GM10266 (cell line): ENCODE measurements at regions not wholly inside any gene's neighbourhood (a gene's known extent, or its start where the extent isn't known, plus 50 kb on each side); places are given as distances from the start of the nearest gene placed in this dataset.
A peak's percentile ranks its signal among the peaks of the same experiment; 100 is the strongest.
"Not testable (repeated sequence)": the region's sequence is repeated elsewhere in the genome, so short reads cannot be mapped to it uniquely, and the experiment has no call there.

Source experiments
- DNase-seq: peaks from one replicate; pipeline ENCODE4 v3.0.0; 2012; ENCODE audit errors: extremely low spot score
- TF ChIP-seq, protein P1 (sequence below): IDR thresholded peaks from 2 replicates; pipeline ENCODE4 v1.5.1; 2012; ENCODE audit warnings: mild to moderate bottlenecking, low read depth; ENCODE audit not compliant: control insufficient read depth, insufficient read depth; ENCODE audit errors: missing control alignments

GRCh38 chr12:9425429-9425828, 182.3 kb downstream of the KLRB1 start:
- DNase-seq: not testable (repeated sequence)

- DNase-seq: not testable (repeated sequence)
Observed at GRCh38 chr12:9424175-9424740, 183.5 kb downstream of the KLRB1 start.

GRCh38 chr12:9422689-9423088, 185.0 kb downstream of the KLRB1 start:
- not testable (repeated sequence) for DNase-seq

GRCh38 chr12:9421520-9422086, 186.1 kb downstream of the KLRB1 start:
- not testable (repeated sequence) for DNase-seq

GRCh38 chr12:9420817-9421519, 186.7 kb downstream of the KLRB1 start:
- not testable (repeated sequence) for DNase-seq

DNA sequence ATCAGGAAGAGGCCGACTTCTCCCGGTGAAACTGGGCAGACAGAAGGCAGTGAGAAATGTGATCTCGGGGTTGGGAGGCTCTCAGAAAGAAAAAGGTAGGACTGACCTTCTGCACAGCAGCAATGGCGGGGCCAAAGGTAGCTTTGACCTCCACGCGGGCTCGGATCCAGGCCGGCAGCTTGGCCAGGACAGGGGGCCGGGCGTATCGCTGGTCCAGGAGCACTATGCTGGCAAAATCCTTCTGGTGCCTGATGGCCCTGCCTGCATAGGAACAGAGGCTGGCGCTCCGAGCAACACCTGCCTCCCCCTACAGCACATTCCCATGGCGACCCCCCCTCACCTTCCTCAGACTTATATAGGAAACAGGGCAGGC, 189.1 kb downstream of the KLRB1 start:
- not testable (repeated sequence) for DNase-seq

DNA sequence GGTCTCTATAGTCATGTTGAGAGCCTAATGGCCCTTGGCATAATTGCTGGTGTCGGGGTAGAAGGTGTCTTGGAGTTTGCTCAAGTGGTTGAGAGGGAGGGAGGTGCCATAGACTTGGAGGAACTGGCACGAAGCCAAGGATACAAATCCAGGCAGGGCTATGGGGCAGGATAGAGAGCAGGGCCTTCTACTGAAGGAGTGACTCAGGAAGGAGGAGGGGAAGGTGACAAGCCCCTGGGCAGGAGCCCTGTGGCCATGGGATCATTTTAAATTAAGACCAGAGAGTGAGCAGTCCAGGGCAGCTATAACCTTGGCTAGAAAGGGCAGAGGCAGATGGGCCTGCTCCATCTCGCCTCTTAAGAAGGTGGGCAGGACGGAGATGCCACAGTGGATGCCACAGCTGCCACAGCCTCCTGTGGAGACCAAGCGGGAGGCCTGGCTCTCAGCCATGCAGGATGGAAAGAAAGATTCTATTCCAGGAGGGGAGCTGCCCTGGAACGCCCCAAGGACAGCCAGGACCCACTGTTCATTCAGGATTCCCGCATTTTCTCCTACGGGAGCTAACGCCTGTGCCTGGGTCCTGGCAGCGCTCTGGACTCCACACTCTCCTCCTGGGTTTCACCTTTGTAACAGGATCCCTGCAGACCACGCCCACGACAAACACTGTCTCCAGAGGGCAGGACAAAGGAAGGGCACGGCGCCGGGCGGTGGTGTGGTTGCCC, 189.6 kb downstream of the KLRB1 start:
- DNase-seq: not testable (repeated sequence)

DNA sequence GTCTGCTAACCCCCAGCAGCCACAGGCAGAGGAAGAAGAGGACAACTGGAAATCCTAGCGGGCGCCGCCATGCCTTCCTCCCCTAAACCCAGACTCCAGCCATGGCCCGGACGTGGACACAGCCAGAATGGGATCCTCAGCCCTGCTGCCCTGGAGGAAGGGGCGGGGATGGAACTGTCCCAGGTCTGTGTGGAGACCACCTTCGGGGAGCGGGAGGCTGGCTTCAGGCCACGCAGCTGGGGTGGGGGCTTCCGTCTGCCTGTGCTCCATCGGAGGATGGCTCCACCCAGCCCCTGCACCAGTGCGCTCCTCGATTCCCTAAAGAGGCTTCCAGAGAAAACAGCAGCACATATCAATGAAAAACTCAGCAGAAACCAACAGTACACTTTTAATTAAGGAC, 190.4 kb downstream of the KLRB1 start:
- not testable (repeated sequence) for DNase-seq

DNA sequence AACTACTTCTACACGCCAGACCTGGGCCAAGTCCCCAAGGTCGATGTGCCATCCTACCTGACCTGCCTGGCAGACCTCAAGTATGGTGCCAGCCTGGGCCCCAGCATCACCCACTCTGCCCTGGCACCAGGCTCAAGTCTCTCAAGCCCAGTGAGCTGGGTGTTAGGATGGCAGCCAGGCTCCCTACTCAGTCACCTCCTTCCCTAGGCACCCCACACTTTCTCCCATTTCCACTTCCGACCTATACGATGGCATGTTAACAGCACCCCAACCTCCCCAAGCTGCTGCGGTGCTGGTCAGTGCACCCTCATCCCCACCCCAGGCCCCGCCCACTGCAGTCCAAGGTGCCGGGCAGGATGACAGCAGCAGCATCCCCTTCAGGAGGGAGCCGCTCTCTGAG, 191.4 kb downstream of the KLRB1 start:
- not testable (repeated sequence) for DNase-seq

- not testable (repeated sequence) for DNase-seq
Observed at GRCh38 chr12:9415898-9416297, 191.8 kb downstream of the KLRB1 start.

DNA sequence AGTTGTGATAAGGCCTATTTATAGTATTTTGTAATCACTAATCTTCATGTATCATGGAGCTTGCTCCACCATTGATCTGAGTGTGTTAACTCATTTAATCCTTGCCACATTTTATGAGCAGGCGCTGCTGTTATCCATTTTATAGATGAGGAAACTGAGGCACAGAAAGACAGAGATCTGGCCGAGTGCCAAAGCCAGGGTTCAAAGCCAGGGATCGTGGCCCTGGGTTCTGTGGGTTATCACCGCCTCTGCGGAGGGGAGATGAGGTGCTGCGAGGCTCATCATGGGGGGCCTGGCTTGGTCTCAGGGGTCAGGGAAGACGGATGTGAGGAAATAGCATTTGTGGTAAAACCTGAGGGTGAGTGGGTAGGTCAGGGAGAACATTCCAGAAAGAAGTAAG, 193.9 kb downstream of the KLRB1 start:
- DNase-seq: not testable (repeated sequence)

- not testable (repeated sequence) for DNase-seq
Observed at GRCh38 chr12:9412459-9412858, 195.3 kb downstream of the KLRB1 start.

DNA sequence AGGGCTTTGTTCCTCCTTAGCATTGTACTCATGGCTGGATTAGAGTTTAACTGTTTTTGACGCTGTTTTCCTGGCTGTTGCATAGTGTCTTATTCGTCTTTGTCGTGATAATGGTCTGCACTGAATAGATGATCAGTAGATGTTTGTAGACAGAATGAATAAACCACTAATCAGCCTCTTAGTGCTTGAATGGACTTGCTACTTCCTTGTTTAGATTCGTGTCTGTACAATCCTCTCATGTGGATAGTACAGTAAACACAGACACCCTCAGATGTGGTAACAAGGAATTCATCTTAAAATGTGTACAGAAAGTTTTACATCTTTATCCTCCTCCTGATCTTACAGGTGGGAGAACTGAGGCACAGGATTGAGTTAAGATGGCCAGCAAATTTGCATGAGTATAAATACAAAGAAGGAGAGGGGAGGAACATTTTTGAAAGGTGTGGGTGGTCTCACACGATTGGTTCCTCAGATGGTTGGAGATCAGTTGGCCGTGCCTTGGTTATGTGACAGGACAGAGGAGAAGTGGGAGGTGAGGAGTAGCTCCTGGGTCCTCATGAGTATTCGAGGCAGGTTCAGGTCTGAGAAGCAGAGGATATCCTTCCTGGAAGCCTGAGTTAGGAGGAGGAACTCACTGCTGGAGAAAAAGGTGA, 196.0 kb downstream of the KLRB1 start:
- DNase-seq: peak; percentile 67

DNA sequence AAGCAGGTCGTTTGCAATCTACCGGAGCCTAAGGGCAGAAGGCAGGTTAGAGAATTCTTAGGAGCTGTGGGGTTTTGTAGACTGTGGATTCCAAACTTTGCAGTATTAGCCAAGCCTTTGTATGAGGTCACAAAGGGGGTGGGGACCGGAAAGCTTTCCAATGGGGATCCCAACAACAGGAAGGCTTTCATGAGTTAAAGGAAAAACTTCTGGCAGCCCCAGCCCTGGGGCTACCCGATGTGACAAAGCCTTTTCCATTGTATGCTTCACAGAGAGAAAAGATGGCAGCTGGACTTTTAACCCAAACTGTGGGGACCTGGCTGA, 199.2 kb upstream of the PZP start:
- not testable (repeated sequence) for DNase-seq

DNA sequence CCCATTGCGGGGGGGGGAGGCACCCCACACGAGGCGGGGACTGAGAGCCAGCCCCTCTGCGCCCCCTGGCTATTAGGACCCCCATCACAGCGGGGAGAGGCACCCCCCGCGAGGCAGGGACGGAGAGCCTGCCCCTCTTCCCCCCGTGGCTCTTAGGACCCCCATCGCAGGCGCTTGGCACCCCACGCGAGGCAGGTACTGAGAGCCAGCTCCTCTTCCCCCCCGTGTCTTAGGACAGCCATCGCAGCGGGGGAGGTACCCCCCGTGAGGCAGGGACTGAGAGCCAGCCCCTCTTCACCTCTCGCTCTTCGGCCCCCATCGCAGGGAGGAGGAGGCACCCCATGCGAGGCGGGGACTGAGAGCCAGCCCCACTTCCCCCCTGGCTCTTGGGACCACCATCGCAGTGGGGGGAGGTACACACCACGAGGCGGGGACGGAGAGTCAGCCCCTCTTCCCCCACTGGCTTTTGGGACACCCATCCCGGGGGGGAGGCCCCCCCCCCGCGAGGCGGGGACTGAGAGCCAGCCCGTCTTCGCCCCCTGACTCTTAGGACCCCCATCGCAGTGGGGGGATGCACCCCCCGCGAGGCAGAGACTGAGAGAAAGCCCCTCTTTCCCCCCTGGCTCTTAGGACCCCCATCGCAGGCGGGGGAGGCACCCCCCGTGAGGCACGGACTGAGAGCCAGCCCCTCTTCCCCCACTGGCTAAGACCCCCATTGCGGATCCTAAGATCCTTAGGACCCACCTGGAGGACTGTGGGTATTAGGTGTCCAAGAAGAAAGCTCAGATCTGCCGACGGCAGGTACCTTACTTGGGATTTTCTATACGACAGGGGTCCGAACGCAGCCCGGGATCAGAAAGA, 198.6 kb upstream of the PZP start:
- no peak for DNase-seq

More for the DNA sequence above, 198.6 kb upstream of the PZP start:
- TF ChIP-seq, protein P1, sequence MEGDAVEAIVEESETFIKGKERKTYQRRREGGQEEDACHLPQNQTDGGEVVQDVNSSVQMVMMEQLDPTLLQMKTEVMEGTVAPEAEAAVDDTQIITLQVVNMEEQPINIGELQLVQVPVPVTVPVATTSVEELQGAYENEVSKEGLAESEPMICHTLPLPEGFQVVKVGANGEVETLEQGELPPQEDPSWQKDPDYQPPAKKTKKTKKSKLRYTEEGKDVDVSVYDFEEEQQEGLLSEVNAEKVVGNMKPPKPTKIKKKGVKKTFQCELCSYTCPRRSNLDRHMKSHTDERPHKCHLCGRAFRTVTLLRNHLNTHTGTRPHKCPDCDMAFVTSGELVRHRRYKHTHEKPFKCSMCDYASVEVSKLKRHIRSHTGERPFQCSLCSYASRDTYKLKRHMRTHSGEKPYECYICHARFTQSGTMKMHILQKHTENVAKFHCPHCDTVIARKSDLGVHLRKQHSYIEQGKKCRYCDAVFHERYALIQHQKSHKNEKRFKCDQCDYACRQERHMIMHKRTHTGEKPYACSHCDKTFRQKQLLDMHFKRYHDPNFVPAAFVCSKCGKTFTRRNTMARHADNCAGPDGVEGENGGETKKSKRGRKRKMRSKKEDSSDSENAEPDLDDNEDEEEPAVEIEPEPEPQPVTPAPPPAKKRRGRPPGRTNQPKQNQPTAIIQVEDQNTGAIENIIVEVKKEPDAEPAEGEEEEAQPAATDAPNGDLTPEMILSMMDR: no peak
